Lower lobe of right lung (tissue), 2 donors: ENCODE measurements at regions not wholly inside any gene's neighbourhood (a gene's known extent, or its start where the extent isn't known, plus 50 kb on each side); places are given as distances from the start of the nearest gene placed in this dataset.

Experiments used
- ATAC-seq, 2 donors: fragments of 200-7000 bp; cut with Tn5 transposase; one replicate each; pipeline ENCODE4 v1.9.1; 2020 to 2022; ENCODE audit warnings: mild to moderate bottlenecking in 2 of 2, moderate library complexity in 2 of 2
- DNase-seq: peaks from one replicate; pipeline ENCODE4 v3.0.0-alpha.2; 2020
- H3K27ac ChIP-seq: fragments of 200-600 bp; one replicate; pipeline ENCODE4 v1.8.0; 2022
- H3K27me3 ChIP-seq: fragments of 200-600 bp; one replicate; pipeline ENCODE4 v1.8.0; 2022; ENCODE audit warnings: low read depth
- H3K36me3 ChIP-seq: fragments of 200-600 bp; one replicate; pipeline ENCODE4 v1.8.0; 2022; ENCODE audit warnings: mild to moderate bottlenecking
- H3K4me1 ChIP-seq: fragments of 200-600 bp; one replicate; pipeline ENCODE4 v1.8.0; 2022
- H3K4me3 ChIP-seq: fragments of 200-600 bp; one replicate; pipeline ENCODE4 v1.8.0; 2022; ENCODE audit warnings: mild to moderate bottlenecking
- H3K9me3 ChIP-seq: fragments of 200-600 bp; one replicate; pipeline ENCODE4 v1.8.0; 2022
- CTCF ChIP-seq: fragments of 200-600 bp; IDR thresholded peaks from one replicate; pipeline ENCODE4 v1.8.0; 2022; ENCODE audit warnings: antibody characterized with exemption, mild to moderate bottlenecking
- intact Hi-C: fragments of 100-400 bp; cut with DNase I; formaldehyde crosslinking; loops from one replicate; pipeline ENCODE4 v1.11.0; 2022
- donor health status: DM: no; HTN: yes; CAD: no; lungs with severe emphysema.

GRCh38 chr10:117652228-117653169 lies 110.0 kb downstream of the EMX2 start:
- no peaks in the 10 kb centered on the region for H3K9me3 ChIP-seq
- ATAC-seq (peak in 1 of 2 donors; percentile 9), DNase-seq (no peak)
- no peaks in the 10 kb centered on the region for H3K4me1 ChIP-seq
- no peaks in the 10 kb centered on the region for H3K27me3 ChIP-seq
- intact Hi-C loops = no loop called here
- no peak overlapping the region for H3K27ac ChIP-seq
- no peak overlapping the region for H3K4me3 ChIP-seq
- no peaks in the 10 kb centered on the region for H3K36me3 ChIP-seq
- TF ChIP-seq CTCF = no peak

GRCh38 chr10:117653170-117653515 lies 110.6 kb downstream of the EMX2 start:
- Histone ChIP-seq H3K4me1 (no peaks in the 10 kb centered on the region), H3K27ac (no peak overlapping the region), H3K9me3 (no peaks in the 10 kb centered on the region), H3K27me3 (no peaks in the 10 kb centered on the region), H3K36me3 (no peaks in the 10 kb centered on the region), H3K4me3 (no peak overlapping the region)
- TF ChIP-seq CTCF = no peak
- intact Hi-C loops = no loop called here
- ATAC-seq = peak; percentile 50 to 78
- no peak for DNase-seq

GRCh38 chr10:117654105-117654504 lies 111.6 kb downstream of the EMX2 start:
- ATAC-seq = no peak
- no peaks in the 10 kb centered on the region for H3K9me3 ChIP-seq
- no peak for DNase-seq
- TF ChIP-seq CTCF = no peak
- no peaks in the 10 kb centered on the region for H3K36me3 ChIP-seq
- no peak overlapping the region for H3K27ac ChIP-seq
- no peaks in the 10 kb centered on the region for H3K4me1 ChIP-seq
- H3K4me3 ChIP-seq = no peak overlapping the region
- intact Hi-C loops = no loop called here
- no peaks in the 10 kb centered on the region for H3K27me3 ChIP-seq

GRCh38 chr10:117656385-117657367 lies 114.1 kb downstream of the EMX2 start:
- TF ChIP-seq CTCF = no peak
- no peaks in the 10 kb centered on the region for H3K27me3 ChIP-seq
- intact Hi-C loops = no loop called here
- no peak for DNase-seq
- H3K9me3 ChIP-seq = no peaks in the 10 kb centered on the region
- H3K27ac ChIP-seq = no peak overlapping the region
- ATAC-seq = no peak
- no peak overlapping the region for H3K4me3 ChIP-seq
- H3K4me1 ChIP-seq = no peaks in the 10 kb centered on the region
- no peaks in the 10 kb centered on the region for H3K36me3 ChIP-seq

GRCh38 chr10:117661316-117661715 lies 118.8 kb downstream of the EMX2 start:
- no peak overlapping the region for H3K4me3 ChIP-seq
- no peaks in the 10 kb centered on the region for H3K9me3 ChIP-seq
- H3K27me3 ChIP-seq = peaks cover 5% of the 10 kb centered on the region
- no peaks in the 10 kb centered on the region for H3K36me3 ChIP-seq
- DNase-seq (no peak), ATAC-seq (no peak)
- intact Hi-C loops = no loop called here
- no peaks in the 10 kb centered on the region for H3K4me1 ChIP-seq
- TF ChIP-seq CTCF = no peak
- H3K27ac ChIP-seq = no peak overlapping the region
